Breast epithelium (tissue), 3 donors: ENCODE measurements at regions not wholly inside any gene's neighbourhood (a gene's known extent, or its start where the extent isn't known, plus 50 kb on each side); places are given as distances from the start of the nearest gene placed in this dataset.

Experiments used
- CTCF ChIP-seq, 3 donors: fragments of 450-650 bp; IDR thresholded peaks; one replicate each; pipeline ENCODE4 v1.5.1; 2016 to 2017; ENCODE audit warnings: antibody characterized with exemption in 3 of 3, mild to moderate bottlenecking in 3 of 3, moderate library complexity in 3 of 3
- POLR2AphosphoS5 ChIP-seq, 3 donors: sonication (generic); formaldehyde crosslinking; IDR thresholded peaks; one replicate each; pipeline ENCODE4 v1.6.1; 2017; ENCODE audit warnings: antibody characterized with exemption in 3 of 3

GRCh38 chr9:21653589-21653988, 148.8 kb upstream of the MTAP start:
- TF ChIP-seq CTCF (IDR thresholded peaks at IDR 0.05) (no peak), POLR2AphosphoS5 (IDR thresholded peaks at IDR 0.05) (no peak)
